Activated naive CD8-positive, alpha-beta T cell treated with anti-CD3 and anti-CD28 coated beads, Interleukin-2, amount 10 ng/mL, durations not matched to agents 7 days and 5 days (primary cell): ENCODE measurements at regions not wholly inside any gene's neighbourhood (a gene's known extent, or its start where the extent isn't known, plus 50 kb on each side); places are given as distances from the start of the nearest gene placed in this dataset.

Experiments used
- ATAC-seq: fragments of 150-1000 bp; cut with Tn5 transposase; one replicate; pipeline ENCODE4 v1.10.0; 2021; ENCODE audit warnings: low read depth, moderate library complexity
- POLR2A ChIA-PET: fragments of 350-600 bp; sonication (Branson Sonifier 250); formaldehyde crosslinking; loops from one replicate; lab custom pipeline; 2021; ENCODE audit warnings: antibody characterized with exemption; lab: Charles Lee
- DNase-seq: peaks from one replicate; pipeline ENCODE4 v3.0.0; 2021
- H3K27ac Mint-ChIP-seq: one replicate; pipeline ENCODE4 v1.8.0; 2022; ENCODE audit warnings: mild to moderate bottlenecking, mixed read lengths
- H3K27me3 Mint-ChIP-seq: one replicate; pipeline ENCODE4 v1.8.0; 2022; ENCODE audit warnings: mild to moderate bottlenecking, moderate library complexity, mixed read lengths
- H3K36me3 Mint-ChIP-seq: one replicate; pipeline ENCODE4 v1.8.0; 2021; ENCODE audit warnings: mild to moderate bottlenecking, mixed read lengths
- H3K4me1 Mint-ChIP-seq: one replicate; pipeline ENCODE4 v1.8.0; 2021; ENCODE audit warnings: mixed read lengths
- H3K4me3 Mint-ChIP-seq: one replicate; pipeline ENCODE4 v1.8.0; 2022; ENCODE audit warnings: mild to moderate bottlenecking, moderate library complexity, mixed read lengths
- H3K9me3 Mint-ChIP-seq: one replicate; pipeline ENCODE4 v1.8.0; 2021; ENCODE audit warnings: mixed read lengths

GRCh38 chr5:93249651-93250289 is 331.2 kb downstream of the NR2F1-AS1 start:
- no peak for DNase-seq
- no peaks in the 10 kb centered on the region for H3K27me3 Mint-ChIP-seq
- H3K9me3 Mint-ChIP-seq: no peaks in the 10 kb centered on the region
- no peaks in the 10 kb centered on the region for H3K4me1 Mint-ChIP-seq
- ATAC-seq: no peak
- POLR2A ChIA-PET: no interaction called here
- no peak overlapping the region for H3K27ac Mint-ChIP-seq
- H3K36me3 Mint-ChIP-seq: no peaks in the 10 kb centered on the region
- no peak overlapping the region for H3K4me3 Mint-ChIP-seq

GRCh38 chr5:93247105-93247504 is 333.9 kb downstream of the NR2F1-AS1 start:
- no peaks in the 10 kb centered on the region for H3K27me3 Mint-ChIP-seq
- no peak for ATAC-seq
- no peak for DNase-seq
- no peaks in the 10 kb centered on the region for H3K4me1 Mint-ChIP-seq
- POLR2A ChIA-PET: no interaction called here
- H3K36me3 Mint-ChIP-seq: no peaks in the 10 kb centered on the region
- H3K27ac Mint-ChIP-seq: no peak overlapping the region
- H3K4me3 Mint-ChIP-seq: no peak overlapping the region
- no peaks in the 10 kb centered on the region for H3K9me3 Mint-ChIP-seq

GRCh38 chr5:93246090-93246855 is 334.7 kb downstream of the NR2F1-AS1 start:
- no peak for ATAC-seq
- H3K27ac Mint-ChIP-seq: no peak overlapping the region
- H3K4me1 Mint-ChIP-seq: no peaks in the 10 kb centered on the region
- no peak for DNase-seq
- no peak overlapping the region for H3K4me3 Mint-ChIP-seq
- no peaks in the 10 kb centered on the region for H3K36me3 Mint-ChIP-seq
- H3K27me3 Mint-ChIP-seq: no peaks in the 10 kb centered on the region
- POLR2A ChIA-PET: no interaction called here
- H3K9me3 Mint-ChIP-seq: no peaks in the 10 kb centered on the region

DNA sequence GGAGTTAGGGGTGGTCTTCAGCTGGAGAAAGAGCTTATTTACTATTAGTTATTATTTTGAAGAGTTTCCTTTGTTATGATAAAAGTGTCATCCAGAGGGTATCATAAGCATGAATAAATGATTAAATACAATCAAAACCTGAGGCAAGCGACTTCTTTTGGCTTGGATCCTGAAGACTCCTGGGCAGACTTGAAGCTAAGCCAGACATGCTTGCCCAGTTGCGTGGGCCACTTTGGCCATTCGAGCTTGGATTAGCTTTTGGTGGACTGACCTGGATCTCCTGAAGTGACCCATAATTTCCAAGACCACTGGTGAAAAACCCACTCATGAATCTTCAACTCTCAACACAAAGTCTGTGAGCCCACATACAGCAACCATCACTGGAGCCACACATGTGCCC is 335.8 kb downstream of the NR2F1-AS1 start:
- H3K27me3 Mint-ChIP-seq: no peaks in the 10 kb centered on the region
- no peak for ATAC-seq
- POLR2A ChIA-PET: no interaction called here

GRCh38 chr5:93243481-93243880 is 337.5 kb downstream of the NR2F1-AS1 start:
- POLR2A ChIA-PET: no interaction called here
- no peak for ATAC-seq
- no peak for DNase-seq
- no peaks in the 10 kb centered on the region for H3K36me3 Mint-ChIP-seq
- no peaks in the 10 kb centered on the region for H3K4me1 Mint-ChIP-seq
- H3K9me3 Mint-ChIP-seq: no peaks in the 10 kb centered on the region
- H3K27ac Mint-ChIP-seq: no peak overlapping the region
- no peak overlapping the region for H3K4me3 Mint-ChIP-seq
- no peaks in the 10 kb centered on the region for H3K27me3 Mint-ChIP-seq

More for the DNA sequence above, 335.8 kb downstream of the NR2F1-AS1 start:
- no peak for DNase-seq
- Mint-ChIP-seq H3K36me3 (no peaks in the 10 kb centered on the region), H3K27ac (no peak overlapping the region), H3K9me3 (no peaks in the 10 kb centered on the region), H3K4me3 (no peak overlapping the region), H3K4me1 (no peaks in the 10 kb centered on the region)

- POLR2A ChIA-PET: no interaction called here
- H3K9me3 Mint-ChIP-seq: no peaks in the 10 kb centered on the region
- no peak for DNase-seq
- H3K4me1 Mint-ChIP-seq: no peaks in the 10 kb centered on the region
- no peak for ATAC-seq
- H3K27ac Mint-ChIP-seq: no peak overlapping the region
- H3K4me3 Mint-ChIP-seq: no peak overlapping the region
- H3K27me3 Mint-ChIP-seq: no peaks in the 10 kb centered on the region
- H3K36me3 Mint-ChIP-seq: no peaks in the 10 kb centered on the region
Observed at GRCh38 chr5:93240228-93240834, 340.7 kb downstream of the NR2F1-AS1 start.

DNA sequence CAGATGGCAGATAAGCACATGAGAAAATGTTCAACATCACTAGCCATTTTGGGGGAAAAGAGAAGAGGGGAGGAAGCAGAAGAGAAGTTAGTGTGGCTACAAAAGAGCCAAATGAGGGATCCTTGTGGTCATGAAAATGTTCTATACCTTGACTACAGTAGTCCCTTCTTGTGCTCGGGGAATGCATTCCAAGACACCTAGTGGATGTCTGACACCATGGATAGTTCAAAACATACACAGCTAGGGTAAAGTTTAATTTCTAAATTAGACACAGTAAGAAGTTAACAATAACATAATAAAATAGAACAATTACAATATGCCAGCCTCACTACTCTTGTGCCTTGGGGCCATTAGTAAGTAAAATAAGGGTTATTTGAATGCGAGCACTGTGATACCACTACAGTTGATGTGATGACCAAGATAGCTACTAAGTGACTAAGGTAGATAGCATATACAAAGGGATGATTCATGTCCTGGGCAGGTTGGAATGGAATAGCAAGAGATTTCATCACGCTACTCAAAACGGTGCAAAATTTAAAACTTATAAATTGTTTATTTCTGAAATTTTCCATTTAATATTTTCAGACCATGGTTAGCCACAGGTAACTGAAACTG is 344.1 kb downstream of the NR2F1-AS1 start:
- DNase-seq (no peak), ATAC-seq (no peak)
- Mint-ChIP-seq H3K4me3 (no peak overlapping the region), H3K27me3 (no peaks in the 10 kb centered on the region), H3K4me1 (no peaks in the 10 kb centered on the region), H3K27ac (no peak overlapping the region), H3K36me3 (no peaks in the 10 kb centered on the region), H3K9me3 (no peaks in the 10 kb centered on the region)
- POLR2A ChIA-PET: no interaction called here

DNA sequence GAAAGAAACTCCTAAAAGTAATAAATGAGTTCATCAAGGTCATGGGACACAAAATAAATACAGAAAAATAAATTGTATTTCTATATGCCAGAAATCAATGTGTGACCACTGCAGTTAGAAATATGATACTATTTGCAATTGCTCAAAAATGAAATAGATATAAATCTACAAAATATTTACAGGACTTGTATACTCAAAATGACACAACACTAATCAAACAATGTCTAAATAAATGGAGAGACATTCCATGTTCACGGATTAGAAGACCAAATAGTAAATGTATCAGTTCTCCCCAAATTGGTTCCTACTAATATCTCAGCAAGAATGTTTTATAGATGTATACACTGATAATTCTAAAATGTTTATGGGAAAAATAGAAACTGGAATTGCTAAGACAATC is 345.3 kb downstream of the NR2F1-AS1 start:
- no peaks in the 10 kb centered on the region for H3K36me3 Mint-ChIP-seq
- no peak for ATAC-seq

DNA sequence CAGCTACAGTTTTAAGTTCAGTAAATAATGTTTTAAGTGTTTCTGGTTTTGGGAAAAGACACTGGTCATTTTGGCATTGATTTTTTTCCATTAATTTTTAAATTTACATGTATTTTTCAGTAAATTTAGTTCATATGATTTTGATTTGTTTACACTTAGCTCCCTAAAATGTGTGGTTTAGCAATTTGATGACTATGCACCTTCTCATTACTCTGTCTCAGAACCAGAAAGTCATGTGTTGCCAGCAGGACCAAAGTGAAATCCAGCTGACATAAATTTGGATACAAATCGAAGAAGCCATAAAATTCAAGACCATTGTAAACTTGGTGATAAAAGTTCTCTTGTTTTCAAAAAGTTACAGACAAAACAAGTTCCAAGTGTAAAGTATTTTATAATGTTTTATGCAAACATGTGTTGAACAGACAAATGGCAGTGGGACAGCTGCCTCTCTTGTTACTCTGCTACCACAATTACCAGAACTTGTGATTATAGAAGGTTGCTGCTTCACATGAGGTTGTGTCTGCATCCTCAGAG is 354.8 kb downstream of the NR2F1-AS1 start:
- ATAC-seq (no peak), DNase-seq (no peak)
- H3K4me3 Mint-ChIP-seq: no peak overlapping the region
- POLR2A ChIA-PET: no interaction called here
- no peaks in the 10 kb centered on the region for H3K27me3 Mint-ChIP-seq
- H3K4me1 Mint-ChIP-seq: no peaks in the 10 kb centered on the region
- no peaks in the 10 kb centered on the region for H3K36me3 Mint-ChIP-seq
- H3K27ac Mint-ChIP-seq: no peak overlapping the region
- no peaks in the 10 kb centered on the region for H3K9me3 Mint-ChIP-seq

More for the DNA sequence above, 345.3 kb downstream of the NR2F1-AS1 start:
- Mint-ChIP-seq H3K4me1 (no peaks in the 10 kb centered on the region), H3K4me3 (no peak overlapping the region), H3K27me3 (no peaks in the 10 kb centered on the region), H3K9me3 (no peaks in the 10 kb centered on the region), H3K27ac (no peak overlapping the region)
- no peak for DNase-seq
- POLR2A ChIA-PET: no interaction called here

DNA sequence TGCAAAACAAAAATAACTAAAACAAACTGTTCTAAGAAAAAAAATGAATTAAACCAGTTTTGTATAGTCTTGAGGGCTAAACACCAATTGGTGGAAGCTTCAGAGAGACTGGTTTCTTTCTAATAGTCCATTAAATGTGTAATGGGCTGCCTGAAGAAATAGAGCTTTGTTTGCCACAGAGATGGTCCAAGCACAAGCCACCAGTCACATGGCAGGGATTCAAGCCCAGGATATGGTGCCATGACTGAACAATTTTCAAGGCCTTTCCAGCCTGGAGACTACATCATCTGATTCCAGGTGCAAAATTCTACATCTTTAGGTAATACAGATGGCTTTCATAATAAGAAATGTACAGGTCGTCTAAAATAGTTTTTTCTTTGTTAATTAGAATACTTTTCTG is 355.3 kb downstream of the NR2F1-AS1 start:
- ATAC-seq (no peak), DNase-seq (no peak)
- Mint-ChIP-seq H3K36me3 (no peaks in the 10 kb centered on the region), H3K9me3 (no peaks in the 10 kb centered on the region), H3K27ac (no peak overlapping the region), H3K4me3 (no peak overlapping the region), H3K27me3 (no peaks in the 10 kb centered on the region), H3K4me1 (no peaks in the 10 kb centered on the region)
- POLR2A ChIA-PET: no interaction called here

GRCh38 chr5:93224624-93225023 is 356.4 kb downstream of the NR2F1-AS1 start:
- Mint-ChIP-seq H3K9me3 (no peaks in the 10 kb centered on the region), H3K36me3 (no peaks in the 10 kb centered on the region), H3K4me3 (no peak overlapping the region), H3K27me3 (no peaks in the 10 kb centered on the region), H3K27ac (no peak overlapping the region), H3K4me1 (no peaks in the 10 kb centered on the region)
- POLR2A ChIA-PET: no interaction called here
- no peak for DNase-seq
- ATAC-seq: no peak

DNA sequence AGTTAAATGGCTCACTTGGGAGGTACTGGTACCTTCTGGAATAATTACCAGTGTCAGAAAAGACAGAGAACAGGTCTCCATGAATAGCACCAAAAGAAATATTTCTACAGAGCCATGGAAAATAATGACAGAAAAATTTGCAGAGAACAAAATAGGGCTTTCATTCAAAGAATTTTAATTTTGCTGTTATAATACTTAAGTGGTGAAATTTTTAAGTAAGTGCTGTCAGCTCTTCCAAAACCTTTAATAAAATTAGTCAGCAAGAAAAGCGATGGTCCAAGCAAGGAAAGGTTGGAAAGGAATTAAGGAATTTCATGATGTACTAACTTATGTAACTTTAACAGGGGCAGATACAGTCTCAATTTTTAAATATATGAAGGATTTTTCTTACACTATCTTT is 359.2 kb downstream of the NR2F1-AS1 start:
- DNase-seq: no peak
- Mint-ChIP-seq H3K36me3 (no peaks in the 10 kb centered on the region), H3K9me3 (no peaks in the 10 kb centered on the region), H3K4me1 (no peaks in the 10 kb centered on the region), H3K27ac (no peak overlapping the region), H3K4me3 (no peak overlapping the region), H3K27me3 (no peaks in the 10 kb centered on the region)
- no peak for ATAC-seq
- POLR2A ChIA-PET: no interaction called here

DNA sequence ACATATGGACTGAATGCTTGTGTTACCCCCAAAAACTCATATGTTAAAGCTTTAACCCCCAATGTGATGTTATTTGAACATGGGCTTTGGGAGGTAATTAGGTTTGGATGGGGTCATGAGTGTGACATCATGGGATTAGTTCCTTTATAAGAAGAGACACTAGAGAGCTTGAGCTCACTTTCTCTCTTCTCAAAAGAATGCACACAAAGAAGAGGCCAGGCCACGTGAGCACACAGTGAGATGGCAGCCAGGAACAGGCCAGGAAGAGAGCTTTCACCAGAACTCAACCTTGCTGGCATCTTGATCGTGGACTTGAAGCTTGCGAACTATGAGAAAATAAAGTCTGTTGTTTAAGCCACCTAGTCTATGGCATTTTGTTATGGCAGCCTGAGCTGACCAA is 360.6 kb downstream of the NR2F1-AS1 start:
- H3K4me3 Mint-ChIP-seq: no peak overlapping the region
- DNase-seq (no peak), ATAC-seq (no peak)
- no peaks in the 10 kb centered on the region for H3K4me1 Mint-ChIP-seq
- no peaks in the 10 kb centered on the region for H3K36me3 Mint-ChIP-seq
- no peak overlapping the region for H3K27ac Mint-ChIP-seq
- POLR2A ChIA-PET: no interaction called here
- H3K9me3 Mint-ChIP-seq: no peaks in the 10 kb centered on the region
- no peaks in the 10 kb centered on the region for H3K27me3 Mint-ChIP-seq
